ENCODE measurements at regions not wholly inside any gene's neighbourhood (a gene's known extent, or its start where the extent isn't known, plus 50 kb on each side); places are given as distances from the start of the nearest gene placed in this dataset.

- TF ChIP-seq BCLAF1 (IDR thresholded peaks at IDR 0.05), result no peak
- no peak for TF ChIP-seq PAX5 (IDR thresholded peaks at IDR 0.05; ENCODE audit: borderline replicate concordance, low read depth, low read length)
- no peak for TF ChIP-seq ZSCAN29 (IDR thresholded peaks at IDR 0.05)
- TF ChIP-seq CHD1 (IDR thresholded peaks at IDR 0.05; ENCODE audit: low read depth, low read length), result no peak
- no peak for TF ChIP-seq TCF12 (IDR thresholded peaks at IDR 0.05; ENCODE audit: low read depth, low read length)
- no peak for TF ChIP-seq POLR2AphosphoS5 (IDR thresholded peaks at IDR 0.05; ENCODE audit: low read length)
- no peak for TF ChIP-seq HCFC1 (IDR thresholded peaks at IDR 0.05; ENCODE audit: low read length)
- TF ChIP-seq MYC (IDR thresholded peaks at IDR 0.05; ENCODE audit: insufficient read depth, insufficient read length, insufficient replicate concordance, low read length, severe bottlenecking), result no peak
- no peak for TF ChIP-seq IRF3 (IDR thresholded peaks at IDR 0.05)
- TF ChIP-seq ZNF687 (IDR thresholded peaks at IDR 0.05), result no peak
- TF ChIP-seq LARP7 (IDR thresholded peaks at IDR 0.05), result no peak
These were observed 147.1 kb upstream of the OTOS start (continued) for GRCh38 chr2:240287496-240288086.

Data from GM12878 (cell line).